ENCODE measurements at regions not wholly inside any gene's neighbourhood (a gene's known extent, or its start where the extent isn't known, plus 50 kb on each side); places are given as distances from the start of the nearest gene placed in this dataset.

DNA sequence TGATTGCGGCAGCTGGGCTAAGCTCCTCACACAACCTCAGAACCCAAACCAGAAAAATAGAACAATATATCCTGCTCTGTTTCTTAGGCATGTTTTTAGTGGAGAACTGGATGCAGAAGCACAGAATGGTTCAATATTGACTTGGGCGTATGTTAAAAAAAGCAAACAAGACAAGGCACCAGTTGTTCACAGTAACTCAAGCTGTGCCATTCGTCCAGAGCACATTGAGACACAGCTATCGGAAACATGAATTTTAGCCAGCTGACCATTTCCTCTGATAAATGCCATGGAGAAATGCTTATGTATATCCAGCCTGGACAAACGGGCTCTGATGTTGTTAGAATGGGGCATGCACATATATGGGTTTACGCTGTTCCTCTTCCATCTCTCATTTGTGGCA lies 129.2 kb upstream of the PDZRN3 start:
- H3K9me3 ChIP-seq: no peaks in the 10 kb centered on the region
- no peaks in the 10 kb centered on the region for H3K27me3 ChIP-seq
- H3K27ac ChIP-seq: no peak overlapping the region
- WGBS, 2 donors: 79 to 89% methylated on average over 6 of the region's 6 CpGs
- TF ChIP-seq EP300 (IDR thresholded peaks at IDR 0.05) (no peak), POLR2A (IDR thresholded peaks at IDR 0.05) (no peak)
- TF ChIP-seq, protein P1, sequence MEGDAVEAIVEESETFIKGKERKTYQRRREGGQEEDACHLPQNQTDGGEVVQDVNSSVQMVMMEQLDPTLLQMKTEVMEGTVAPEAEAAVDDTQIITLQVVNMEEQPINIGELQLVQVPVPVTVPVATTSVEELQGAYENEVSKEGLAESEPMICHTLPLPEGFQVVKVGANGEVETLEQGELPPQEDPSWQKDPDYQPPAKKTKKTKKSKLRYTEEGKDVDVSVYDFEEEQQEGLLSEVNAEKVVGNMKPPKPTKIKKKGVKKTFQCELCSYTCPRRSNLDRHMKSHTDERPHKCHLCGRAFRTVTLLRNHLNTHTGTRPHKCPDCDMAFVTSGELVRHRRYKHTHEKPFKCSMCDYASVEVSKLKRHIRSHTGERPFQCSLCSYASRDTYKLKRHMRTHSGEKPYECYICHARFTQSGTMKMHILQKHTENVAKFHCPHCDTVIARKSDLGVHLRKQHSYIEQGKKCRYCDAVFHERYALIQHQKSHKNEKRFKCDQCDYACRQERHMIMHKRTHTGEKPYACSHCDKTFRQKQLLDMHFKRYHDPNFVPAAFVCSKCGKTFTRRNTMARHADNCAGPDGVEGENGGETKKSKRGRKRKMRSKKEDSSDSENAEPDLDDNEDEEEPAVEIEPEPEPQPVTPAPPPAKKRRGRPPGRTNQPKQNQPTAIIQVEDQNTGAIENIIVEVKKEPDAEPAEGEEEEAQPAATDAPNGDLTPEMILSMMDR (IDR thresholded peaks at IDR 0.05): no peak
- no peak overlapping the region for H3K4me3 ChIP-seq
- peaks cover 0 to 10% (median 0%) of the 10 kb centered on the region in 4 donors for H3K4me1 ChIP-seq
- DNase-seq (ENCODE audit: low spot score in 2 of 2): no peak
- no peaks in the 10 kb centered on the region for H3K36me3 ChIP-seq

DNA sequence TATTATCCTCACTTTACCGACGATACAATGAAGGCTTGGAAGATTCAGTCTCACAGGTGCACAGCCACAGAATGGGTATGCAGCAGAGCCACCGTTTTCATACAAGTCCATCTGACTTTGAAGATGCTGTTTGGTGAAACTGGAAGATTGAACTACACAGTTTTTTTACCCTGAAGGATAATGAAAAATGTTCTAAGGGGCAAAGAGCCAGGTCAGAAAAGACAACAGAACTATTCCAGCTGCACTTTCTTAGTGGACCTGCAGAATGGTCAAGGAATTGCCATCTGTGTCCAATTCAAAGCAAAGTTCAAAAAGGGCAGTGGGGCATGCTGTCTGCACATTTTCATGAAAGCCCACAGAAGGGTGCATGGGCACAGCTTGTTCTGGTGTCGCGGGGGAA lies 127.6 kb upstream of the PDZRN3 start:
- Histone ChIP-seq H3K4me3 (no peak overlapping the region), H3K27ac (no peak overlapping the region), H3K4me1 (peaks cover 0 to 14% (median 0%) of the 10 kb centered on the region in 4 donors), H3K9me3 (no peaks in the 10 kb centered on the region), H3K36me3 (no peaks in the 10 kb centered on the region), H3K27me3 (no peaks in the 10 kb centered on the region)
- TF ChIP-seq POLR2A (IDR thresholded peaks at IDR 0.05) (no peak), EP300 (IDR thresholded peaks at IDR 0.05) (no peak)
- no peak for DNase-seq (ENCODE audit: low spot score in 2 of 2)
- 71 to 74% methylated on average over 5 of the region's 5 CpGs for WGBS, 2 donors

DNA sequence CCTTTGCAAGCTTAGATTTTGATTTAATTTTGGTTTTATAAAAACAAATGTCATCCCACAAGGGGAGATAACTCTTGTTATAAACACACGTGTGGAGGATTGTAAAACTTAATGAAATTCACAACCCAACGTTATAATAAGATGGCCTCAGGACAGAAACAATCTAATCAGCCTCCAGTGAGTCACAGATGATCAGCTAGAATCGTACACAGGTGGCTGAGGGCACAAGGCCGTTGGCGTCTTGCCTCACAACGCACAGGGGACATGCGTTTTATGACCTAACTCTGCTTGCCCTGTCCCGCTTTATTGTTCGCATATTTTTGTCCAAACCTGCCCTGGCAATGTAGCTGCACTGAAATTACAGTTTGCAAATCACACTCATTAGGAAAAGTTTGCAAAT lies 121.9 kb upstream of the PDZRN3 start:
- WGBS, 2 donors: 66 to 71% methylated on average over 9 of the region's 9 CpGs
- Histone ChIP-seq H3K4me3 (no peak overlapping the region), H3K9me3 (no peaks in the 10 kb centered on the region), H3K4me1 (peaks cover 0 to 40% (median 1%) of the 10 kb centered on the region in 4 donors), H3K27ac (no peak overlapping the region), H3K36me3 (no peaks in the 10 kb centered on the region), H3K27me3 (no peaks in the 10 kb centered on the region)
- TF ChIP-seq, protein P1 (IDR thresholded peaks at IDR 0.05): no peak
- no peak for TF ChIP-seq EP300 (IDR thresholded peaks at IDR 0.05)
- no peak for TF ChIP-seq POLR2A (IDR thresholded peaks at IDR 0.05)
- DNase-seq (ENCODE audit: low spot score in 2 of 2): no peak

DNA sequence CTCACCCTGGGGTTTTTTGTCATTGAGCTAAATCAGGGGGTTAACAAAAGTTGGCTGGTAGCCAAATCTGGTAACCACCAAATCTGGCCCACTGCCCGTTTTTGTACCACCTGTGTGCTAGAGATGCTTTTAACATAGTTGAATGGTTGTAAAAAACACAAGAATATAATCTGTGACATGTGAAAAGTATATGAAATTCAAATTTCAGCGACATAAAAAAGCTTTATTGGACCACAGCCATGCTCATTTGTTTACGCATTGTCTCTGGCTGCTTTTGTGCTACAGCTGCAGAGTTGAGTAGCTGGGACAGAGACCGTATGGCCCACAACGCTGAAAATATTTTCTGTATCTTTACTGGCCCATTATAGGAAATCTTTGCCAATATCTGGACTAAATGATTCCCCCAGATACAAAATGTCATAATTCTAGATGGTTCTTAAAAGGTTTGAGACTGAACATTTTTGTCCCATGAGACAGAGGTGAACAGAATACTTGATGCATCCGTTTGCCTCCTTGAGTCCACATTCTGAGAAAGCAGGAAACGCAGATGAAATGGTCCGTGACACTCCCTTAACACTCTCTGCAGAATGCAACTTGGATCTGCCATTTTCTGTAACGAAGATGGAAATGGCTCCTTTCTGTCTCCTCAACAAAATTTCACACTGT lies 120.9 kb upstream of the PDZRN3 start:
- no peaks in the 10 kb centered on the region for H3K27me3 ChIP-seq
- TF ChIP-seq EP300 (IDR thresholded peaks at IDR 0.05) (no peak), POLR2A (IDR thresholded peaks at IDR 0.05) (no peak)
- TF ChIP-seq, protein P1 (IDR thresholded peaks at IDR 0.05): no peak
- 56 to 57% methylated on average over 9 of the region's 9 CpGs for WGBS, 2 donors
- H3K27ac ChIP-seq: no peak overlapping the region
- H3K4me3 ChIP-seq: no peak overlapping the region
- H3K36me3 ChIP-seq: no peaks in the 10 kb centered on the region
- no peaks in the 10 kb centered on the region for H3K9me3 ChIP-seq
- H3K4me1 ChIP-seq: peaks cover 0 to 40% (median 1%) of the 10 kb centered on the region in 4 donors
- DNase-seq (ENCODE audit: low spot score in 2 of 2): no peak

DNA sequence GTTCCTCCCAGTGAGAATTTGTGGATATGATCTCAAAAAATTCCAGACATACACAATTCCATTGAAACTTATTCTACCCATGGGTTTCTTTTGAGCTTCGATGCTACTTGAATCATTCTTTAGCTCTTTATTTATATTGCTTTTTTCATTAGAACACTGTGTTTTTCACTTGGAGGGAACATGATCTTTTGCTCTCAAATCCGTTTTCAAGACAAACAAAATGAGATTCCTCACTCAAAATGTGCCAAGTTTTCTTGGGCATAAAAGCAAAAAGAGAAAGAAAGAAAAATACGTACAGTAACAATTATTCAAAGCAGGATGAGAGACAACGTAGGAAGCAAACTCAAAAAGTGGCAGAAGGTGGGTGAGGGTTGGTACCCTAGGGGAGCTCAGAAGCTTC lies 118.8 kb upstream of the PDZRN3 start:
- Histone ChIP-seq H3K9me3 (no peaks in the 10 kb centered on the region), H3K36me3 (no peaks in the 10 kb centered on the region), H3K27me3 (no peaks in the 10 kb centered on the region), H3K27ac (peak overlapping the region; percentile 11 to 84 (median 50)), H3K4me1 (peaks cover 0 to 40% (median 1%) of the 10 kb centered on the region in 4 donors), H3K4me3 (no peak overlapping the region)
- TF ChIP-seq, protein P1 (IDR thresholded peaks at IDR 0.05): no peak
- peak in 1 of 2 donors; percentile 55 for TF ChIP-seq EP300 (IDR thresholded peaks at IDR 0.05)
- WGBS, 2 donors: 18 to 25% methylated on average over 4 of the region's 4 CpGs
- no peak for DNase-seq (ENCODE audit: low spot score in 2 of 2)

Data from tibial nerve (tissue), 4 donors.